ENCODE measurements at regions not wholly inside any gene's neighbourhood (a gene's known extent, or its start where the extent isn't known, plus 50 kb on each side); places are given as distances from the start of the nearest gene placed in this dataset.

- DNase-seq: no peak
These were observed 1698.3 kb downstream of the STIM2 start for GRCh38 chr4:28558895-28559294.

GRCh38 chr4:28562913-28563312 lies 1702.3 kb downstream of the STIM2 start:
- no peak for DNase-seq

GRCh38 chr4:28565396-28565795 lies 1704.8 kb downstream of the STIM2 start:
- no peak for DNase-seq

GRCh38 chr4:28600958-28601357 lies 1740.3 kb downstream of the STIM2 start:
- DNase-seq: no peak

- DNase-seq: no peak
These were observed 1761.0 kb downstream of the STIM2 start for GRCh38 chr4:28621591-28621990.

GRCh38 chr4:28636971-28637370 lies 1776.3 kb downstream of the STIM2 start:
- no peak for DNase-seq

GRCh38 chr4:28639747-28640146 lies 1779.1 kb downstream of the STIM2 start:
- DNase-seq: no peak

- DNase-seq: no peak
These were observed 1794.0 kb downstream of the STIM2 start for GRCh38 chr4:28654618-28655017.

- DNase-seq: no peak
These were observed 1804.7 kb downstream of the STIM2 start for GRCh38 chr4:28665306-28665705.

GRCh38 chr4:28675582-28675981 lies 1814.9 kb downstream of the STIM2 start:
- DNase-seq: no peak

GRCh38 chr4:28677808-28678207 lies 1817.2 kb downstream of the STIM2 start:
- no peak for DNase-seq

GRCh38 chr4:28682847-28683246 lies 1822.2 kb downstream of the STIM2 start:
- no peak for DNase-seq

GRCh38 chr4:28686618-28687017 lies 1826.0 kb downstream of the STIM2 start:
- no peak for DNase-seq

GRCh38 chr4:28690890-28691289 lies 1830.2 kb downstream of the STIM2 start:
- no peak for DNase-seq

- no peak for DNase-seq
These were observed 1841.9 kb downstream of the STIM2 start for GRCh38 chr4:28702571-28702970.

- no peak for DNase-seq
These were observed 1849.2 kb downstream of the STIM2 start for GRCh38 chr4:28709891-28710290.

GRCh38 chr4:28723371-28723770 lies 1862.7 kb downstream of the STIM2 start:
- no peak for DNase-seq

GRCh38 chr4:28724239-28724638 lies 1863.6 kb downstream of the STIM2 start:
- DNase-seq: no peak

GRCh38 chr4:28730304-28730703 lies 1869.7 kb downstream of the STIM2 start:
- DNase-seq: no peak

- DNase-seq: no peak
These were observed 1883.4 kb downstream of the STIM2 start for GRCh38 chr4:28744066-28744465.

- no peak for DNase-seq
These were observed 1893.7 kb downstream of the STIM2 start for GRCh38 chr4:28754376-28754775.

GRCh38 chr4:28755081-28755480 lies 1894.4 kb downstream of the STIM2 start:
- DNase-seq: no peak

- DNase-seq: no peak
These were observed 1898.4 kb downstream of the STIM2 start for GRCh38 chr4:28759064-28759463.

GRCh38 chr4:28760003-28760402 lies 1899.4 kb downstream of the STIM2 start:
- no peak for DNase-seq

GRCh38 chr4:28772066-28772465 lies 1911.4 kb downstream of the STIM2 start:
- DNase-seq: no peak

GRCh38 chr4:28772788-28773187 lies 1912.1 kb downstream of the STIM2 start:
- DNase-seq: no peak

Measured in stimulated activated CD8-positive, alpha-beta memory T cell treated with anti-CD3 and anti-CD28 coated beads, Interleukin-4, amount 100 ng/mL, for 48 hours (primary cell).